HG02885 (cell line): ENCODE measurements at regions not wholly inside any gene's neighbourhood (a gene's known extent, or its start where the extent isn't known, plus 50 kb on each side); places are given as distances from the start of the nearest gene placed in this dataset.
"Not testable (repeated sequence)": the region's sequence is repeated elsewhere in the genome, so short reads cannot be mapped to it uniquely, and the experiment has no call there.

Experiments
- ATAC-seq: cut with Tn5 transposase; IDR thresholded peaks from one replicate; pipeline ENCODE4 v1.9.1; 2021; ENCODE audit warnings: mild to moderate bottlenecking; ENCODE audit not compliant: unreplicated experiment, poor library complexity

- no peak for ATAC-seq
Measured at GRCh38 chr10:4602764-4603491, 223.1 kb upstream of the AKR1E2 start.

- no peak for ATAC-seq
Measured at GRCh38 chr10:4599471-4599870, 226.5 kb upstream of the AKR1E2 start.

- ATAC-seq: not testable (repeated sequence)
Measured at GRCh38 chr10:4597898-4598297, 228.1 kb upstream of the AKR1E2 start.

- ATAC-seq: no peak
Measured at GRCh38 chr10:4596951-4597350, 229.1 kb upstream of the AKR1E2 start.

GRCh38 chr10:4595719-4596319 lies 230.2 kb upstream of the AKR1E2 start:
- ATAC-seq: no peak

GRCh38 chr10:4590807-4591206 lies 235.2 kb upstream of the AKR1E2 start:
- ATAC-seq: no peak

GRCh38 chr10:4588824-4589223 lies 237.2 kb upstream of the AKR1E2 start:
- ATAC-seq: no peak

- ATAC-seq: no peak
Measured at GRCh38 chr10:4587466-4587865, 238.5 kb upstream of the AKR1E2 start.

- ATAC-seq: no peak
Measured at GRCh38 chr10:4586776-4587175, 239.2 kb upstream of the AKR1E2 start.

- ATAC-seq: no peak
Measured at GRCh38 chr10:4581929-4582328, 244.1 kb upstream of the AKR1E2 start.

- ATAC-seq: no peak
Measured at GRCh38 chr10:4579844-4580243, 246.2 kb upstream of the AKR1E2 start.

GRCh38 chr10:4576206-4576605 lies 249.8 kb upstream of the AKR1E2 start:
- ATAC-seq: no peak

- no peak for ATAC-seq
Measured at GRCh38 chr10:4569151-4569550, 256.9 kb upstream of the AKR1E2 start.

GRCh38 chr10:4568731-4569130 lies 257.3 kb upstream of the AKR1E2 start:
- ATAC-seq: no peak

- no peak for ATAC-seq
Measured at GRCh38 chr10:4568086-4568485, 257.9 kb upstream of the AKR1E2 start.

GRCh38 chr10:4567637-4568036 lies 258.4 kb upstream of the AKR1E2 start:
- ATAC-seq: no peak

GRCh38 chr10:4566011-4566410 lies 260.0 kb upstream of the AKR1E2 start:
- ATAC-seq: no peak

GRCh38 chr10:4561296-4561695 lies 264.7 kb upstream of the AKR1E2 start:
- ATAC-seq: no peak

GRCh38 chr10:4557469-4557868 lies 268.5 kb upstream of the AKR1E2 start:
- no peak for ATAC-seq

- ATAC-seq: no peak
Measured at GRCh38 chr10:4556527-4556926, 269.5 kb upstream of the AKR1E2 start.

- ATAC-seq: no peak
Measured at GRCh38 chr10:4555920-4556319, 270.1 kb upstream of the AKR1E2 start.

GRCh38 chr10:4549139-4549653 lies 276.8 kb upstream of the AKR1E2 start:
- ATAC-seq: no peak
